PC-9 (cell line): ENCODE measurements at regions not wholly inside any gene's neighbourhood (a gene's known extent, or its start where the extent isn't known, plus 50 kb on each side); places are given as distances from the start of the nearest gene placed in this dataset.

Experiments
- BruUV-seq: library from RNA; stranded (reverse); fragments of 400-500 nt; replicated peaks from 2 replicates; lab custom pipeline; 2021; lab: Mats Ljungman, UMichigan
- CTCF ChIA-PET: fragments of 300-600 bp; sonication (Branson Sonifier 250); formaldehyde crosslinking; loops from one replicate; lab custom pipeline; 2022; ENCODE audit warnings: antibody characterized with exemption; lab: Charles Lee
- POLR2A ChIA-PET: fragments of 300-600 bp; sonication (Branson Sonifier 250); formaldehyde crosslinking; loops from one replicate; lab custom pipeline; 2022; ENCODE audit warnings: antibody characterized with exemption; ENCODE audit not compliant: unreplicated experiment; lab: Charles Lee
- DNase-seq, 2 experiments: peaks; one replicate each; pipeline versions ENCODE4 v3.0.0 to v3.0.0-alpha.2; 2015 to 2022; ENCODE audit warnings: mixed read lengths in 1 of 2
- H2AFZ ChIP-seq: fragments of 200-600 bp; sonication (generic); 2 replicates; pipeline ENCODE4 v1.8.1; 2017; ENCODE audit warnings: antibody characterized with exemption
- H3F3A ChIP-seq: fragments of 200-600 bp; sonication (generic); 2 replicates; pipeline ENCODE4 v1.8.1; 2017; ENCODE audit warnings: antibody characterized with exemption, mild to moderate bottlenecking, low read depth; ENCODE audit not compliant: insufficient read depth
- H3K27ac ChIP-seq: fragments of 200-600 bp; sonication (generic); 2 replicates; pipeline ENCODE4 v1.6.1; 2016; ENCODE audit warnings: mixed run types
- H3K27me3 ChIP-seq: fragments of 200-600 bp; sonication (generic); 2 replicates; pipeline ENCODE4 v1.6.1; 2016; ENCODE audit warnings: low read depth, mixed run types; ENCODE audit not compliant: insufficient read depth
- H3K36me3 ChIP-seq: fragments of 200-600 bp; sonication (generic); 2 replicates; pipeline ENCODE4 v1.6.1; 2016; ENCODE audit warnings: low read depth, mixed run types
- H3K4me1 ChIP-seq: fragments of 200-600 bp; sonication (generic); replicated peaks from 2 replicates; pipeline ENCODE4 v1.6.1; 2016; ENCODE audit warnings: mixed run types; ENCODE audit not compliant: insufficient read depth
- H3K4me2 ChIP-seq: fragments of 200-600 bp; sonication (generic); 2 replicates; pipeline ENCODE4 v1.6.1; 2017; ENCODE audit warnings: mixed run types
- H3K4me3 ChIP-seq: fragments of 200-600 bp; sonication (generic); 2 replicates; pipeline ENCODE4 v1.6.1; 2016; ENCODE audit warnings: mixed run types
- H3K79me2 ChIP-seq: fragments of 200-600 bp; sonication (generic); 2 replicates; pipeline ENCODE4 v1.6.1; 2017; ENCODE audit warnings: low read depth, mixed run types
- H3K9me2 ChIP-seq: fragments of 200-600 bp; sonication (generic); 2 replicates; pipeline ENCODE4 v1.8.1; 2017; ENCODE audit warnings: mild to moderate bottlenecking; ENCODE audit not compliant: insufficient read depth
- H3K9me3 ChIP-seq: fragments of 200-600 bp; sonication (generic); 2 replicates; pipeline ENCODE4 v1.8.1; 2016; ENCODE audit warnings: low read depth; ENCODE audit not compliant: insufficient read depth
- H4K20me1 ChIP-seq: fragments of 200-600 bp; sonication (generic); 2 replicates; pipeline ENCODE4 v1.8.1; 2017; ENCODE audit not compliant: insufficient read depth
- EZH2 ChIP-seq: fragments of 200-600 bp; sonication (generic); IDR thresholded peaks from 2 replicates; pipeline ENCODE4 v1.8.0; 2017; ENCODE audit warnings: antibody characterized with exemption, low read depth
- intact Hi-C: fragments of 100-400 bp; cut with micrococcal nuclease; formaldehyde crosslinking; loops from one replicate; pipeline ENCODE4 v1.10.0; 2022; ENCODE audit not compliant: unreplicated experiment
- TF ChIP-seq, protein P1 (sequence below): fragments of 200-600 bp; sonication (generic); conservative IDR thresholded peaks from 2 replicates; pipeline ENCODE4 v1.6.1; 2017; ENCODE audit warnings: mixed run types, antibody characterized with exemption, mild to moderate bottlenecking, moderate library complexity

DNA sequence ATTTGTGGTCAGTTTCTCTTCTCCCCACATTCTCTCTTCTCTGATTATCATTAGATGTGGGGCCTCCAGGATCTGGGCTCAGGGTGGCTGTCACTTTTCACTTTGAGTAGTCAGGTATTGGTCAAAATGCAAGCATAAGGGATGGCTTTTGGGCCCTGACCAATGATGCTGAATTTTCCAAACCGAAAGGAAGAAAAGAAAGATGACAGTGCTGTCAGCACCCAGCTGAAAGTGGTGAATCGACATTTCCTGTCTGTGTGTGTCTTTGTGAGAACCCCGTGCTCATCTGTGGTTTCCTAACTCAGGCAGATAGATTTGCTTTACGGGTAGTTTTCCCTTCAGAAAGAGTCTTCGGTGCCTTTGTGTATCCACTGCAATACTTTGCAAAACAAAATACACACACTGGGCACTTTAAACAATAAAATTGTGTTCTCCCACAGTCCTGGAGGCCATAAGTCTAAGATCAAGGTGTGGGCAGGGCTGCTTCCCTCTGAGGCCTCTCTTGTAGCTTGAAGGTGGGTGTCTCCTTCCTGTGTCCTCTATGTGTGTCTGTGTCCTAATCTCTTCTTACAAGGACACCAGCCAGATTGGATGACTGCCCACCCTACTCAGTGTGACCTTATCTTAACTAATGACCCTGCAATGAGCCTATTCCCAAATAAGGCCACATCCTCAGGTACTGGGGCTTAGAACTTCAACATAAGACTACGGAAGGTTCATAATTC, 274.8 kb upstream of the AJAP1 start:
- no peaks in the 10 kb centered on the region for H3K9me2 ChIP-seq
- H3F3A ChIP-seq: no peaks in the 10 kb centered on the region
- H3K27me3 ChIP-seq: no peaks in the 10 kb centered on the region
- TF ChIP-seq, protein P1, sequence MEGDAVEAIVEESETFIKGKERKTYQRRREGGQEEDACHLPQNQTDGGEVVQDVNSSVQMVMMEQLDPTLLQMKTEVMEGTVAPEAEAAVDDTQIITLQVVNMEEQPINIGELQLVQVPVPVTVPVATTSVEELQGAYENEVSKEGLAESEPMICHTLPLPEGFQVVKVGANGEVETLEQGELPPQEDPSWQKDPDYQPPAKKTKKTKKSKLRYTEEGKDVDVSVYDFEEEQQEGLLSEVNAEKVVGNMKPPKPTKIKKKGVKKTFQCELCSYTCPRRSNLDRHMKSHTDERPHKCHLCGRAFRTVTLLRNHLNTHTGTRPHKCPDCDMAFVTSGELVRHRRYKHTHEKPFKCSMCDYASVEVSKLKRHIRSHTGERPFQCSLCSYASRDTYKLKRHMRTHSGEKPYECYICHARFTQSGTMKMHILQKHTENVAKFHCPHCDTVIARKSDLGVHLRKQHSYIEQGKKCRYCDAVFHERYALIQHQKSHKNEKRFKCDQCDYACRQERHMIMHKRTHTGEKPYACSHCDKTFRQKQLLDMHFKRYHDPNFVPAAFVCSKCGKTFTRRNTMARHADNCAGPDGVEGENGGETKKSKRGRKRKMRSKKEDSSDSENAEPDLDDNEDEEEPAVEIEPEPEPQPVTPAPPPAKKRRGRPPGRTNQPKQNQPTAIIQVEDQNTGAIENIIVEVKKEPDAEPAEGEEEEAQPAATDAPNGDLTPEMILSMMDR: no peak
- no peak for TF ChIP-seq EZH2
- H3K27ac ChIP-seq: no peak overlapping the region
- no TSS peak for BruUV-seq
- H4K20me1 ChIP-seq: no peaks in the 10 kb centered on the region
- H3K79me2 ChIP-seq: no peaks in the 10 kb centered on the region
- intact Hi-C loops: no loop called here
- no peak for DNase-seq
- H3K9me3 ChIP-seq: no peaks in the 10 kb centered on the region
- no peaks in the 10 kb centered on the region for H3K36me3 ChIP-seq
- H3K4me2 ChIP-seq: no peak overlapping the region
- H2AFZ ChIP-seq: no peak overlapping the region
- H3K4me1 ChIP-seq: no peaks in the 10 kb centered on the region
- H3K4me3 ChIP-seq: no peak overlapping the region
- CTCF ChIA-PET: no interaction called here
- POLR2A ChIA-PET: no interaction called here

DNA sequence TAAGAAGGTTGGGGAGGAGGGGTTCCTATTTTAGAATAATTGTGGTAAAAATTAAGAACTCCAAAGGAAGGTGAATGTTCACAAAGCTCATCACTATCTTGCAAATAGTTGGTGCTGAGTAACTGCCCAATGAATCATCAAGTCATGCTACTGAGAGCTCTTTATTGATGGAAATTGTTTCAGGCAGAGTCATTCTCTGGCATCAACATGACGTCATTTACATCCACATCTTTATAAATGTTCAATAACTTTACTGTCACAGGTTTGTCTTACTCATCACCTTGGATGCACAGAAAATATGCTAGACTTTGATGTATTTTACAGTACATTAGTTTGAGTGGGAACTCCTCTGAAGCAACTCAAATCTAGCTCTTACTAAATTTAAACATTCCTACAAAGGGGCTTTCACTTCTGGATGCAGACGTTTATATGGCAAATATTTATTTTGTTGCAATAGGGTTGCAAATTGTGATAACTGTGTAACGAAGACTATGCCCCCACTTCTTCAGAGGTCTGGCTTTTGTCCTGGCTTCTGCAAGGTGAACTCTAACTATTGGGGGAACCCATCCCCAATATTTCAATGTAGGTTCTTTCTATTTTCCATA, 273.7 kb upstream of the AJAP1 start:
- Histone ChIP-seq H3K79me2 (no peaks in the 10 kb centered on the region), H2AFZ (no peak overlapping the region), H3K4me1 (no peaks in the 10 kb centered on the region), H3K9me2 (no peaks in the 10 kb centered on the region), H3F3A (no peaks in the 10 kb centered on the region), H3K9me3 (no peaks in the 10 kb centered on the region), H3K36me3 (no peaks in the 10 kb centered on the region), H3K4me3 (no peak overlapping the region), H4K20me1 (no peaks in the 10 kb centered on the region), H3K27me3 (no peaks in the 10 kb centered on the region), H3K4me2 (no peak overlapping the region), H3K27ac (no peak overlapping the region)
- ChIA-PET POLR2A (no interaction called here), CTCF (no interaction called here)
- DNase-seq: no peak
- TF ChIP-seq EZH2: no peak
- TF ChIP-seq, protein P1: no peak
- intact Hi-C loops: no loop called here
- no TSS peak for BruUV-seq

DNA sequence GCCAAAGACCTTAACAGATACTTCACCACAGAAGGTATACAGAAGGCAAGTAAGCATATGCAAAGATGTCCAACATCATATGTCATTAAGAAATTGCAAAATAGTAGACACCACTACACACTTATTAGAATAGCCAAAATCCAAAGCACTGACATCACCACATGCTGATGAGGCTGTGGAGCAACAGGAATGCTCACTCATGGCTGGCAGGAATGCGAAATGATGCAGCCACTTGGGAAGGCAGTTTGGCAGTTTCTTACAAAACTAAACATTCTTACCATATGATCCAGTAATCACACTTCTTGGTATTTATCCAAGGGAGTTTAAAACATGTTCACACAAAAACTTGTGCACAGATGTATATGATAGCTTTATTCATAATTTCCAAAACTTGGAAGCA, 261.2 kb upstream of the AJAP1 start:
- CTCF ChIA-PET: no interaction called here
- no peaks in the 10 kb centered on the region for H3K36me3 ChIP-seq
- H3K9me3 ChIP-seq: no peaks in the 10 kb centered on the region
- H3K79me2 ChIP-seq: no peaks in the 10 kb centered on the region
- no peaks in the 10 kb centered on the region for H3F3A ChIP-seq
- no peak overlapping the region for H2AFZ ChIP-seq
- H3K27me3 ChIP-seq: 0 out of 2 replicates have a peak, but pooled peaks cover 5% of the 10 kb centered on the region
- no TSS peak for BruUV-seq
- no peak overlapping the region for H3K4me3 ChIP-seq
- DNase-seq: no peak
- no peaks in the 10 kb centered on the region for H3K4me1 ChIP-seq
- POLR2A ChIA-PET: no interaction called here
- TF ChIP-seq, protein P1: no peak
- no peak for TF ChIP-seq EZH2
- H4K20me1 ChIP-seq: no peaks in the 10 kb centered on the region
- no peaks in the 10 kb centered on the region for H3K9me2 ChIP-seq
- no peak overlapping the region for H3K4me2 ChIP-seq
- H3K27ac ChIP-seq: no peak overlapping the region
- intact Hi-C loops: no loop called here
